Prostate gland (tissue), 2 donors: ENCODE measurements at regions not wholly inside any gene's neighbourhood (a gene's known extent, or its start where the extent isn't known, plus 50 kb on each side); places are given as distances from the start of the nearest gene placed in this dataset.

Experiments used
- DNase-seq: peaks from one replicate; pipeline ENCODE4 v3.0.0-alpha.2; 2019; ENCODE audit warnings: low spot score
- H3K27ac ChIP-seq, 2 donors: fragments of 200-600 bp; sonication (generic); 2 replicates each; pipeline ENCODE4 v1.5.1; 2017 to 2019
- H3K27me3 ChIP-seq: fragments of 200-600 bp; sonication (generic); replicated peaks from 2 replicates; pipeline ENCODE4 v1.5.1; 2019; ENCODE audit not compliant: insufficient read depth
- H3K36me3 ChIP-seq, 2 donors: fragments of 200-600 bp; sonication (generic); 1 replicate in 1 of 2; 2 replicates in 1 of 2; pipeline versions ENCODE4 v1.5.1 to v1.8.1; 2017 to 2019
- H3K4me1 ChIP-seq: fragments of 200-600 bp; sonication (generic); replicated peaks from 2 replicates; pipeline ENCODE4 v1.5.1; 2019
- H3K4me3 ChIP-seq, 2 donors: fragments of 200-600 bp; sonication (generic); 2 replicates each; pipeline ENCODE4 v1.5.1; 2017 to 2019
- H3K9me3 ChIP-seq: fragments of 200-600 bp; sonication (generic); 2 replicates; pipeline ENCODE4 v1.5.1; 2017
- POLR2A ChIP-seq: fragments of 450-650 bp; IDR thresholded peaks from one replicate; pipeline ENCODE4 v1.6.1; 2016; ENCODE audit warnings: antibody characterized with exemption, mild to moderate bottlenecking
- POLR2AphosphoS5 ChIP-seq: sonication (generic); formaldehyde crosslinking; IDR thresholded peaks from one replicate; pipeline ENCODE4 v1.6.1; 2017; ENCODE audit warnings: antibody characterized with exemption
- WGBS: methylation state at CpG from one replicate; pipeline ENCODE4 v1.1.5; 2018; 5-methylcytosine and 5-hydroxymethylcytosine counted together
- intact Hi-C: fragments of 100-400 bp; cut with DNase I; formaldehyde crosslinking; loops from one replicate; pipeline ENCODE4 v1.14.2; 2022
- TF ChIP-seq, protein P1 (sequence below), 4 experiments: fragments of 200-600 bp in 2 of 4; fragments of 450-650 bp in 2 of 4; sonication (generic) in 2 of 4; IDR thresholded peaks; 1 replicate in 3 of 4; 2 replicates in 1 of 4; pipeline ENCODE4 v1.5.1; 2016 to 2019; ENCODE audit warnings: antibody characterized with exemption in 4 of 4, mild to moderate bottlenecking in 2 of 4, moderate library complexity in 2 of 4

GRCh38 chrX:109795682-109796081 is 62.6 kb upstream of the ACSL4 start:
- TF ChIP-seq, protein P1, sequence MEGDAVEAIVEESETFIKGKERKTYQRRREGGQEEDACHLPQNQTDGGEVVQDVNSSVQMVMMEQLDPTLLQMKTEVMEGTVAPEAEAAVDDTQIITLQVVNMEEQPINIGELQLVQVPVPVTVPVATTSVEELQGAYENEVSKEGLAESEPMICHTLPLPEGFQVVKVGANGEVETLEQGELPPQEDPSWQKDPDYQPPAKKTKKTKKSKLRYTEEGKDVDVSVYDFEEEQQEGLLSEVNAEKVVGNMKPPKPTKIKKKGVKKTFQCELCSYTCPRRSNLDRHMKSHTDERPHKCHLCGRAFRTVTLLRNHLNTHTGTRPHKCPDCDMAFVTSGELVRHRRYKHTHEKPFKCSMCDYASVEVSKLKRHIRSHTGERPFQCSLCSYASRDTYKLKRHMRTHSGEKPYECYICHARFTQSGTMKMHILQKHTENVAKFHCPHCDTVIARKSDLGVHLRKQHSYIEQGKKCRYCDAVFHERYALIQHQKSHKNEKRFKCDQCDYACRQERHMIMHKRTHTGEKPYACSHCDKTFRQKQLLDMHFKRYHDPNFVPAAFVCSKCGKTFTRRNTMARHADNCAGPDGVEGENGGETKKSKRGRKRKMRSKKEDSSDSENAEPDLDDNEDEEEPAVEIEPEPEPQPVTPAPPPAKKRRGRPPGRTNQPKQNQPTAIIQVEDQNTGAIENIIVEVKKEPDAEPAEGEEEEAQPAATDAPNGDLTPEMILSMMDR (IDR thresholded peaks at IDR 0.05), result no peak
- TF ChIP-seq POLR2AphosphoS5 (no peak), POLR2A (no peak)
- H3K4me1 ChIP-seq, result no peaks in the 10 kb centered on the region
- H3K36me3 ChIP-seq, result no peaks in the 10 kb centered on the region
- no peak for DNase-seq
- H3K27me3 ChIP-seq, result no peaks in the 10 kb centered on the region
- no peak overlapping the region for H3K27ac ChIP-seq
- H3K9me3 ChIP-seq, result no peaks in the 10 kb centered on the region
- intact Hi-C loops, result no loop called here
- no peak overlapping the region for H3K4me3 ChIP-seq
- 75% methylated on average over 4 of the region's 4 CpGs for WGBS

DNA sequence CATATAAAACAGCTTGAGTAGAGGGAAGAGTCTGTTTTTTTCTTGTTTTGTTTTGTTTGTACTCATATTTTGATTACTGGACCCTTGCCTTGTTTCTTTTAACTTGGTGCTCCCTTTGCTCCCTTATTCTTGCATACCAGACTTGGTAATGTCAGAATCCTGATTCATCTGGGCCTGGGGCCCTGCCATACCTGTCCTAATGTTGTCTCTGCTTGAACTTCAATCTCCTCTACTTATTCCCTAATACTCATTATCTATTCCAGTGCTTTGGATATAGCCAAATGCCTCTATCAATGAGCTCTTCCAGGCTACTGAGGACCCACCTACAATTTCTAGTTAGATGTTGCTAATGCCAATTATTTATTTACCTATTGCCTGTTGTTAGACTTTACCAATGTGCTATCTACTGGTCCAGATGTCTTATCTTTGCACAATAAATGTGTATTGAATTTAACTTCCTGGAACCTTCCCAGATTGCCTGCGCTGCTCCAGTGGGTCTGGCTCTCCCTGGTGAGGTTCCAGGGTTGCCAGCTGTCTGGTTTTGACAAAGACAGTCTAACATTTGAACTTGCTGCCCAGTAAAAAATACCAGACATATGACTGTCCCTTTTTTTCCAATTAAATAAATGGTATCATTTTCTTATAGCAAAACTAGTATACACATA is 64.4 kb upstream of the ACSL4 start:
- intact Hi-C loops, result no loop called here
- WGBS, result 25% methylated on average over 1 of the region's 1 CpG
- H3K27ac ChIP-seq, result no peak overlapping the region
- no peaks in the 10 kb centered on the region for H3K4me1 ChIP-seq
- no peaks in the 10 kb centered on the region for H3K9me3 ChIP-seq
- DNase-seq, result no peak
- no peak overlapping the region for H3K4me3 ChIP-seq
- H3K27me3 ChIP-seq, result no peaks in the 10 kb centered on the region
- TF ChIP-seq POLR2AphosphoS5 (no peak), POLR2A (no peak)
- TF ChIP-seq, protein P1 (IDR thresholded peaks at IDR 0.05), result no peak
- H3K36me3 ChIP-seq, result no peaks in the 10 kb centered on the region

DNA sequence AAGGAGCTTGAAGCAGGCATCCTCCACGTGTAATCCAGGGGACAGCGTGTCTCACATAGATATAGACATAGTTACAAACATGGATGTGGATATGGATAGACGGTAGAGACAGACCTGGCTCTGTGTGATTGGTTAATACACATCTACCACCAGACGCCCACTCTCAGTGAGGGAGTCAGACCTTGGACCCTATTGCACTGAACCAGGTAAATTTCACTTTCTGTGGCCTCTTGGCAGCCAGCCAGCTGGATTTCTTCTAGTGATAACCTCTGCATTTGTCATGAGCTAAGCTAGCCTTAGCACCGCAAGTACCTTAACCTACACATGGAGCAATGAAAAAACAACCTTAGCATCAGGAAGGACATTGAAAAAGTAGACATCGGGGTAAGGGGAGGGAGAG is 79.2 kb upstream of the ACSL4 start:
- TF ChIP-seq, protein P1 (IDR thresholded peaks at IDR 0.05), result no peak
- TF ChIP-seq POLR2AphosphoS5, result no peak
- TF ChIP-seq POLR2A, result no peak
- Histone ChIP-seq H3K27me3 (no peaks in the 10 kb centered on the region), H3K9me3 (no peaks in the 10 kb centered on the region), H3K27ac (no peak overlapping the region), H3K4me3 (no peak overlapping the region), H3K36me3 (no peaks in the 10 kb centered on the region), H3K4me1 (no peaks in the 10 kb centered on the region)
- intact Hi-C loops, result no loop called here
- WGBS, result 93% methylated on average over 6 of the region's 6 CpGs
- no peak for DNase-seq

- no peaks in the 10 kb centered on the region for H3K9me3 ChIP-seq
- no peak overlapping the region for H3K27ac ChIP-seq
- H3K4me1 ChIP-seq, result no peaks in the 10 kb centered on the region
- DNase-seq, result no peak
- no peak overlapping the region for H3K4me3 ChIP-seq
- TF ChIP-seq, protein P1 (IDR thresholded peaks at IDR 0.05), result no peak
- H3K36me3 ChIP-seq, result no peaks in the 10 kb centered on the region
- intact Hi-C loops, result no loop called here
- no peaks in the 10 kb centered on the region for H3K27me3 ChIP-seq
These were observed 80.2 kb upstream of the ACSL4 start for GRCh38 chrX:109813236-109813635.

- DNase-seq, result no peak
- Histone ChIP-seq H3K9me3 (no peaks in the 10 kb centered on the region), H3K27ac (no peak overlapping the region), H3K4me3 (no peak overlapping the region), H3K36me3 (no peaks in the 10 kb centered on the region), H3K27me3 (no peaks in the 10 kb centered on the region), H3K4me1 (no peaks in the 10 kb centered on the region)
- 29% methylated on average over 4 of the region's 4 CpGs for WGBS
- TF ChIP-seq, protein P1 (IDR thresholded peaks at IDR 0.05), result no peak
- no peak for TF ChIP-seq POLR2A
- TF ChIP-seq POLR2AphosphoS5, result no peak
- intact Hi-C loops, result no loop called here
These were observed 85.9 kb upstream of the ACSL4 start for GRCh38 chrX:109818976-109819375.
